ENCODE measurements at regions not wholly inside any gene's neighbourhood (a gene's known extent, or its start where the extent isn't known, plus 50 kb on each side); places are given as distances from the start of the nearest gene placed in this dataset.

DNA sequence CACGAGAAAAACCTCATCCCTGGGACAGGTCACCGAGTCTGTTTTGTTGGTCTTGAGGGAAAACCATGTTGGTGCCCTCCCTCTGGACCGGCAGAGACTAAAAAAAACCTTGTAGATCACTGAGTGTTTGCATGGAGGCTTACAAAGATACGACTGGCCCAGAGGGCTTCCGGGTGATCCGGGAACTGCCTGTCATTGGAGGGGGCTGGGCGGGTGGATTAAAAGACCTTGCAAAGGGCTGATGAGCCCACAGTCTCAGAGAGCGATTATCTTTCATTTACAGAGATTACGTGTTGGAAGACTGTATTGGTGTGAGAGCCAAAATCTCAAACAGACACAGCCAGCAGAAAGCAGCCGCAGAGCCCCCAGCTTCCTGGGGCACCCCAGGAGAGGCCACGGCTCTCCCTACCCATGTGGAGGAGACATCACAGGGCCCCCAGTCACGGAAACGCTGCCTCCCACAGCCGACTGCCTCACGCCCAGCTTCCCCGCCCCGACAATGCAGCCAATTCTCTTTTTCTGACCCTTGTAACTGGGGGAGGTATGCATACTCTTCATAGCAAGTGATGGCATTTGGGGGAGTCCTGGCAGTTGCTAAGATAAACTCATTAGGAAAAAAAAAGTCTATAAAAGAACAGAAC, 426.4 kb downstream of the CTTN start:
- no peaks in the 10 kb centered on the region for H3K36me3 ChIP-seq (replicated peaks)
- H3K27me3 ChIP-seq (replicated peaks): peaks cover 18% of the 10 kb centered on the region
- TF ChIP-seq, protein P1, sequence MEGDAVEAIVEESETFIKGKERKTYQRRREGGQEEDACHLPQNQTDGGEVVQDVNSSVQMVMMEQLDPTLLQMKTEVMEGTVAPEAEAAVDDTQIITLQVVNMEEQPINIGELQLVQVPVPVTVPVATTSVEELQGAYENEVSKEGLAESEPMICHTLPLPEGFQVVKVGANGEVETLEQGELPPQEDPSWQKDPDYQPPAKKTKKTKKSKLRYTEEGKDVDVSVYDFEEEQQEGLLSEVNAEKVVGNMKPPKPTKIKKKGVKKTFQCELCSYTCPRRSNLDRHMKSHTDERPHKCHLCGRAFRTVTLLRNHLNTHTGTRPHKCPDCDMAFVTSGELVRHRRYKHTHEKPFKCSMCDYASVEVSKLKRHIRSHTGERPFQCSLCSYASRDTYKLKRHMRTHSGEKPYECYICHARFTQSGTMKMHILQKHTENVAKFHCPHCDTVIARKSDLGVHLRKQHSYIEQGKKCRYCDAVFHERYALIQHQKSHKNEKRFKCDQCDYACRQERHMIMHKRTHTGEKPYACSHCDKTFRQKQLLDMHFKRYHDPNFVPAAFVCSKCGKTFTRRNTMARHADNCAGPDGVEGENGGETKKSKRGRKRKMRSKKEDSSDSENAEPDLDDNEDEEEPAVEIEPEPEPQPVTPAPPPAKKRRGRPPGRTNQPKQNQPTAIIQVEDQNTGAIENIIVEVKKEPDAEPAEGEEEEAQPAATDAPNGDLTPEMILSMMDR (IDR thresholded peaks at IDR 0.05; ENCODE audit: low read depth, low read length, missing control alignments): no peak
- H3K27ac ChIP-seq: no peak overlapping the region
- in situ Hi-C loops (cut with HindIII; ENCODE audit: low pct_ligation_motif_present, low sequenced_read_pairs): no loop called here
- H3K4me3 ChIP-seq (ENCODE audit: low read depth, low read length): no peak overlapping the region
- DNase-seq: no peak

DNA sequence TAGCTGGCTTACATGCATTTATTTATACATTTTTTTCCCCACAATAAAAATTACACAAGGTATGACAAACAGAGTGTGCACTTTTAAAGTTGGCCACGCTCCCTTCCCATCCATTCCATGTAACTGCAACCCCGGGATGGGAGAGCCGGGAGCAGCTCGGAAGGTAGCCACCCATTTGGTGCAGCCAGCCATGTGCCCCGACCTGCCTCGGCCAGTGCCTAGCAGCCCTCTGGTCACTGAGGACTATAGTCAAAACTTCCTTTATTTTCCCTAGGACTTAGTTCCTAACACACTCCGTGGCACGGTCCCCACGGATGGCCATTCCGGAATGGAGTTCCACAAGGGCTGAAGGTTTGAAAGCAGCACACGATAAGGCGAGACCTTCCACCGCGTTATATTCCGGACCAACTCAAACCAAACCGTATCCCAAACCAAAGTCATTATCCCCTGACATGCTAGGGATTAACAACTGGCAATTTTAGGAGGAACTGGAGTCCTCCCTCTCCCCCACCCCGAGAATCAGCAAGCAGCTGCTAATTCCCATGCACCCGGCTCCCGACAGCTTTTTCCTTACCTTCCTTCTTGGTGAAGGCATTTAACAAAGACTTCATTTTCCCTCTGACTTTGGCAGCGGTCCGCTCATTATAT, 426.4 kb downstream of the SHANK2 start:
- H3K4me3 ChIP-seq (ENCODE audit: low read depth, low read length): no peak overlapping the region
- H3K27me3 ChIP-seq (replicated peaks): peaks cover 18% of the 10 kb centered on the region
- H3K27ac ChIP-seq: no peak overlapping the region
- DNase-seq: no peak
- TF ChIP-seq, protein P1 (IDR thresholded peaks at IDR 0.05; ENCODE audit: low read depth, low read length, missing control alignments): no peak
- in situ Hi-C loops (cut with HindIII; ENCODE audit: low pct_ligation_motif_present, low sequenced_read_pairs): no loop called here
- no peaks in the 10 kb centered on the region for H3K36me3 ChIP-seq (replicated peaks)

DNA sequence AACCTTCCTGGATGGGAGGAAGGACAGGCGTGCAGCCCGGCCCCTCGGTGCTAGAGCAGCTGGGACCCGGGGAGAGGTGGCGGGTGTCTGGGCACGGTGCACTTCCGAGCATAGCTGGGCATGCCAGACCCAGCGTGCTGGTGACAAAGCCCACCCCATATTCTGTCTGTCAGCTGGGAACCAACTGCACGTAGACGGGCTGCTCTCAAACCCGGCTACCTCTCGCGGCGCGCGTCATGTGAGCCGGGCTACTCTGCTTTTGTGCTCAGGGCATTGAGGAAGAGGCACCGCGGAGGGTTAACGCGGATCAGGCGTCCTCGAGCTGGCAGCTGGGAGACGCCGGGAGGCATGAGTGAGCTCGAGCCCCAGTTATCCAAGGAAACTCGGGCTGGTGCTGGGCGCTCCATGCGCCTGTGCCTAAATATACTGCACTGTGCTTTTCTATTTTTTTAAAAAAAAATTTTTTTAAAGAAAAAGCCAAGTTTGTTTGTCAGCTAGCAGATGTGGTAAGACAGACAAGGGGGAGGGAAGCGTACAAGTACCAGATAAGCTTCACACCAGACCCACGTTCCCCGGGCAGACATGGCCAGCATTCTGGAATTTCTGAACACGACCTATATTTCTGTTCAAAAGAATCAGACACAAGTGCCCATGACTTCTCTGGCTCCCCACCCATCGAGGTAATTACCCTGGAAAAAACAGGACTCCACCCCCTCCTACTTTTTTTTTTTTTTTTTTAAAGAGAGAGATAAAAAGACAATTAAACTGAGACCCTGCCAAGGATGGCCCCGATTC, 425.6 kb downstream of the SHANK2 start:
- no peak for DNase-seq
- no peak overlapping the region for H3K27ac ChIP-seq
- no peaks in the 10 kb centered on the region for H3K36me3 ChIP-seq (replicated peaks)
- H3K27me3 ChIP-seq (replicated peaks): peaks cover 18% of the 10 kb centered on the region
- H3K4me3 ChIP-seq (ENCODE audit: low read depth, low read length): no peak overlapping the region
- TF ChIP-seq, protein P1 (IDR thresholded peaks at IDR 0.05; ENCODE audit: low read depth, low read length, missing control alignments): no peak
- in situ Hi-C loops (cut with HindIII; ENCODE audit: low pct_ligation_motif_present, low sequenced_read_pairs): no loop called here

DNA sequence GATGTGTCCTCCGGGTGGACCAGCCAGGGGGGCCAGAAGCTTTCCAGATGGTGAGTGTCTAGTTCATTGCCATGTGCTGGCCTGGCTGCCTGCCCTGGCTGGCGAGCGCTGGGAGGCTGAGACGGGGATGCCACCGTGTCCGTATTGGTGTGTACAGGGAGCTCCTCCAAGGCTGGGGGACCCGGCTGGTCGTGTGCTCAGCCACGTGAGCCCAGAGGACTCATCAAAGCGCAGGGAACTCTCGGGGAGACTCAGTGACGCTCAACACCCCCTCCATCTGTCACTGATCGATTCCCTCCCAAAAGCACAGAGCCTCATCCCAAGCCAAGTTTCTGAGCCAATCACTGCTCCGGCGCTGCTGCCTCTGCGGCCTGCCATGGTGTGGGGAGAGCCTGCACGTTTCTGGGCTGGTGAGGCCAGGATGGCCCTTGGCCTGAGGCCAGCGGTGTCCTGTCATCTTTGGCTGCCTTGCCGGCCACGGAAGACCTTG, 423.7 kb downstream of the SHANK2 start:
- Histone ChIP-seq H3K27ac (no peak overlapping the region), H3K36me3 (replicated peaks) (no peaks in the 10 kb centered on the region), H3K4me3 (ENCODE audit: low read depth, low read length) (no peak overlapping the region), H3K27me3 (replicated peaks) (peaks cover 18% of the 10 kb centered on the region)
- in situ Hi-C loops (cut with HindIII; ENCODE audit: low pct_ligation_motif_present, low sequenced_read_pairs): no loop called here
- TF ChIP-seq, protein P1 (IDR thresholded peaks at IDR 0.05; ENCODE audit: low read depth, low read length, missing control alignments): no peak
- DNase-seq: no peak

DNA sequence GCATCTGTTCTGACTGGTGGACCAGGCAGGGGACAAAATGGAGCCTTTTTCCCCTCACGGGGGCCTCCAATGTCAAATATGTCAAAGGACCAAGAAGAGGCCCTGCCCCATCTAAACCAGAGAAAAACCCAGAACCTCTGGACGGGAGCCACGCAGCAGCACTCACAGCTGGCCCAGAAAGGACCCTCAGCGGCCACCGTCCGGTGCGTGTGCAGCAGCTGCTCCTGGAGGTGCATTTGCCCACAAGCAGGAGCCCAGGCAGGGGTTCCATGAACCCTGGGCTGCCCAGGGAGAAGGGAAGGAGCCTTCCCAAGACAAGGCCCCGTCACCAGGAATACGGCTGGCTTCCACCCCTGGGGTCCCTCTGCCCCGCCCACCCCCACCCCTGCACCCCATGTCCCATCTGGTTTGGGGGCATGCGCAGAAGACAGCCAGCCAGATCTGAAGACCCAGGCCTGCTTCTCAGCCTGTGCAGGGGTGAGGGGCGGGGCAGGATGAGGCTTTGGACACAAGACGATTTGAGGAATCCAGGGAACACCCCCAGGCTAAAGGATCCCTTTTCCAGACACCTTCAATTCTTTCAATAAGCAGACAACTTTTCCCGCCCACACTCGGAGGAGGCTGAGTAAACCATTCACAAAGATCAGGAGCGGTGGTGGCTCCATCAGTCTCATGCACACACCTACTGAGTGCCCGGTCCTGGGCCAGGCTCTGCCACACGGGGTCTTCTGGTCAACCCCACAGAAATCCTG, 423.1 kb downstream of the SHANK2 start:
- no peak for DNase-seq
- H3K27me3 ChIP-seq (replicated peaks): peaks cover 18% of the 10 kb centered on the region
- no peak overlapping the region for H3K4me3 ChIP-seq (ENCODE audit: low read depth, low read length)
- no peak overlapping the region for H3K27ac ChIP-seq
- TF ChIP-seq, protein P1 (IDR thresholded peaks at IDR 0.05; ENCODE audit: low read depth, low read length, missing control alignments): no peak
- no peaks in the 10 kb centered on the region for H3K36me3 ChIP-seq (replicated peaks)
- in situ Hi-C loops (cut with HindIII; ENCODE audit: low pct_ligation_motif_present, low sequenced_read_pairs): no loop called here
